Ectodermal cell (in vitro differentiated cells): ENCODE measurements at regions not wholly inside any gene's neighbourhood (a gene's known extent, or its start where the extent isn't known, plus 50 kb on each side); places are given as distances from the start of the nearest gene placed in this dataset.
"Not testable (repeated sequence)": the region's sequence is repeated elsewhere in the genome, so short reads cannot be mapped to it uniquely, and the experiment has no call there.

Source experiments
- H3K27ac ChIP-seq: 2 replicates; pipeline ENCODE4 v1.7.0; 2013; ENCODE audit warnings: mild to moderate bottlenecking, low read depth, low read length; ENCODE audit not compliant: insufficient read depth, poor library complexity, severe bottlenecking
- H3K27me3 ChIP-seq: 2 replicates; pipeline ENCODE4 v1.7.0; 2013; ENCODE audit warnings: mild to moderate bottlenecking, low read length; ENCODE audit not compliant: insufficient read depth, control insufficient read depth, poor library complexity, severe bottlenecking
- H3K36me3 ChIP-seq: one replicate; pipeline ENCODE4 v1.7.0; 2013; ENCODE audit warnings: low read length; ENCODE audit not compliant: control insufficient read depth, insufficient read depth
- H3K4me1 ChIP-seq: one replicate; pipeline ENCODE4 v1.7.0; 2013; ENCODE audit warnings: low read length; ENCODE audit not compliant: control insufficient read depth, insufficient read depth
- H3K4me3 ChIP-seq: 2 replicates; pipeline ENCODE4 v1.7.0; 2013; ENCODE audit warnings: low read depth, low read length, control low read depth; ENCODE audit not compliant: insufficient read depth
- H3K9me3 ChIP-seq: 2 replicates; pipeline ENCODE4 v1.7.0; 2013; ENCODE audit warnings: mild to moderate bottlenecking, low read length, moderate library complexity; ENCODE audit not compliant: control insufficient read depth
- WGBS, 2 experiments: methylation state at CpG; one replicate each; pipeline ENCODE4 v1.1.7; 2013; ENCODE audit warnings: missing lambda C conversion rate in 2 of 2; 5-methylcytosine and 5-hydroxymethylcytosine counted together

DNA sequence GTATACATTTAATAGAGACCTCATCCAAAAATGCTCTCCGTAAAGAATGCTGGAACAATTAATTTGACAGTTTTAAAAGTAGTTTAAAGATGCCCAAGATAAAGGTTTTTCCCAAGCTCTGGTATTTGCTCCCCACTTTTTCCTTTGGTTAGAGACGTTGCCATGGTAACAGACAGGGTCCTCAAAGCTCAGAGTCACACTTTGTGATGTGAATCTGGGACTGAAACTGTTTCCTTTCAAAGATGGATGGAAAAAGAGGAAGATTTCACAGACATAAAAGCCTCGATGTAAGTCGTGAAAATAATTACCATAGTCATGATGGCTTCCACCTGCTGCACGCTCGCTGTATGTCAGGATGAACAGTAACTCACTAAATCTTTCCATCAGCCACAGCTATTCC lies 229.5 kb downstream of the MSX2 start:
- H3K4me3 ChIP-seq, result no peak overlapping the region
- H3K4me1 ChIP-seq, result no peaks in the 10 kb centered on the region
- no peaks in the 10 kb centered on the region for H3K9me3 ChIP-seq
- H3K36me3 ChIP-seq, result no peaks in the 10 kb centered on the region
- WGBS, 2 experiments, result 92 to 94% methylated on average over 6 of the region's 6 CpGs
- H3K27ac ChIP-seq, result no peak overlapping the region
- no peaks in the 10 kb centered on the region for H3K27me3 ChIP-seq

DNA sequence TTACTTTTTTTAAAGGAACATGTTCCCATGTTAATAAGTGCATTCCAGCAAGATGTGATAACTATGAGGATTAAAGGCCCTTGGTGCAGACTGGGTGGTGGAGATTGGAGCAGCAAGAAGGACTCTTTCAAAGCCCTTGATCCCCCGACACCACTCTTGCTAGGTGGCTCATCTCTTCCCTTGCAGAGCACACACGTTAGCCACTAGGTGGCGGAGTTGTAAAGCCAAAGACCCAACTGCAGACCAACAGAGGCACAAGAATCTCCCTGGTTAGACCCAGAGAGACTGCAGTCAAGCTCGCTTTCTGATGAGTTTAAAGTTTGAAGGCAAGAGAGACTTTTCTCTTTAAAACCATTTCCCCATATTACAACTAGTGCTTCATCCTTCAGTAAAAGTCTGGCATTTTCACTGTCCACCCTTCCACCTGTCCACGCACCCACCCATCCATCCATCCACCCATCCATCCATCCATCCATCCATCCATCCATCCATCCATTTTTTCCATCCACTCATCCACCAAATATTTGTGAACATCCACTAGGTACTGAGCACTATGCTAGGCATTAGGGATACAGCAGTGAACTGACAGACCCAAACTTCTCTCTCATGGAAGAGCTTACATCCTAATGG lies 226.9 kb downstream of the MSX2 start:
- Histone ChIP-seq H3K27ac (no peak overlapping the region), H3K4me1 (no peaks in the 10 kb centered on the region), H3K4me3 (no peak overlapping the region), H3K9me3 (no peaks in the 10 kb centered on the region), H3K27me3 (no peaks in the 10 kb centered on the region), H3K36me3 (no peaks in the 10 kb centered on the region)
- WGBS, 2 experiments, result 42 to 46% methylated on average over 5 of the region's 5 CpGs

DNA sequence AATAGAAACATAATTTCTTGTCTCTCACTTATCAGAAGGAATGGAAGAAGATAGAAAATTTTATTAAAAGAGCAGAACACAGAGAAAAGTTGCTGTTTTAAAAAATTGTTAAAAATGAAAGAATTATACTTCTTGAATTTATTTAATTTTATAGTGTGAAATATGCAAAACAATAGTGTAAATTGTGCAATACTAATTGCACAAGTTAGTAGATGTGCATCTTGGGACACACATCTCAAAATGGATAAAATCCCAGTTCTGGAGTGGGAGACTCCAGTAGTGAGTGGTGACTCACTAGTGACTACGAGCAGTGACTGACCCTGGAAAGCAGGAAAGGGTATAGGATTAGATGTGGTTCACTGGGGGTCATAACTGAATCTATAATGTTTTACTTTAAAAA lies 223.2 kb downstream of the MSX2 start:
- WGBS, 2 experiments, result 94 to 100% methylated on average over 1 of the region's 1 CpG
- Histone ChIP-seq H3K27me3 (no peaks in the 10 kb centered on the region), H3K4me3 (no peak overlapping the region), H3K27ac (no peak overlapping the region), H3K9me3 (no peaks in the 10 kb centered on the region), H3K36me3 (no peaks in the 10 kb centered on the region), H3K4me1 (no peaks in the 10 kb centered on the region)

DNA sequence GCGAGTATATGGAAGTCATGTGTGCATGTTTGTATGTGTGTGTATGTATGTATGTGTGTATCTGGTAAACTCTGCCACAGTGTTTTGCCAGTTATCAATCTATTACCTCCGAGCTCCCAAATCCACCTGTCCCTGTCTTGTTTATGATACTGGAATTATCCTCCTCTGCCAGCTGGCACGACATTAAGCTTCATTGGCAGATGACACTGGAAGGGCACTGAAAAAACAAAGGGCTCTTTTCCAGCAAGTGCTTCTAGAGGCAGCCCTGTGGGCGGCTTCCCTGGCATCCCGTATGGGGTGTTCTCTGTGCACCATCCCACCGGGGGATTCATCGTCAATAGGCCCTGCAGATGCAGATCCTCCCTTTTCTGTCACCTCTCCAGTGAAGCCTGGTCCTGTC lies 221.5 kb downstream of the MSX2 start:
- H3K4me1 ChIP-seq, result no peaks in the 10 kb centered on the region
- no peaks in the 10 kb centered on the region for H3K9me3 ChIP-seq
- WGBS, 2 experiments, result 92% methylated on average over 7 of the region's 7 CpGs
- H3K36me3 ChIP-seq, result no peaks in the 10 kb centered on the region
- no peaks in the 10 kb centered on the region for H3K27me3 ChIP-seq
- H3K4me3 ChIP-seq, result no peak overlapping the region
- no peak overlapping the region for H3K27ac ChIP-seq

DNA sequence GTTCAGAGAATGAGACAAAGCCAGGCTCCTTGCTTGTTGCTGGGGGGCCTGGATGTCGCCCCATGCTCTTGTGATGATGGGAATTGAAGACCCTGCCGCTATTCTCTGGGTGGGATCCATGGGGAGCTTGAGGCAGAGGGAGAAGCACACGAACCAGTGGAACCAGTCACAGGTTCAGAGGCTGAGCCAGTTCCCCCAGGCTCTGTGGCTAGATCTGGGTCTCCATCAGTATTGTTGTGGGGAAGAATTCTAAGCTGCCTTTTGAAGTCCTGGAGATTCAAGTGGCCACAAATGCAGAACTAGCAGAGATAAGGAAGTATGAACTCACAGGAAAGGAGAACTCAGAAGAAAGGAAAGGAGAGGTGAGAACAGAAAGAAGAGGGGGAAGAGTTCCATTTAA lies 219.4 kb downstream of the MSX2 start:
- no peak overlapping the region for H3K4me3 ChIP-seq
- 95 to 98% methylated on average over 3 of the region's 3 CpGs for WGBS, 2 experiments
- no peaks in the 10 kb centered on the region for H3K36me3 ChIP-seq
- no peaks in the 10 kb centered on the region for H3K4me1 ChIP-seq
- H3K27me3 ChIP-seq, result no peaks in the 10 kb centered on the region
- no peaks in the 10 kb centered on the region for H3K9me3 ChIP-seq
- H3K27ac ChIP-seq, result no peak overlapping the region

GRCh38 chr5:174943002-174943401 lies 218.6 kb downstream of the MSX2 start:
- not testable (repeated sequence) for H3K27me3 ChIP-seq, H3K9me3 ChIP-seq, H3K4me1 ChIP-seq, H3K36me3 ChIP-seq, H3K4me3 ChIP-seq, H3K27ac ChIP-seq
- 100% methylated on average over 1 of the region's 1 CpG; no CpG with 5 or more reads in 1 of the 2 experiments for WGBS, 2 experiments

DNA sequence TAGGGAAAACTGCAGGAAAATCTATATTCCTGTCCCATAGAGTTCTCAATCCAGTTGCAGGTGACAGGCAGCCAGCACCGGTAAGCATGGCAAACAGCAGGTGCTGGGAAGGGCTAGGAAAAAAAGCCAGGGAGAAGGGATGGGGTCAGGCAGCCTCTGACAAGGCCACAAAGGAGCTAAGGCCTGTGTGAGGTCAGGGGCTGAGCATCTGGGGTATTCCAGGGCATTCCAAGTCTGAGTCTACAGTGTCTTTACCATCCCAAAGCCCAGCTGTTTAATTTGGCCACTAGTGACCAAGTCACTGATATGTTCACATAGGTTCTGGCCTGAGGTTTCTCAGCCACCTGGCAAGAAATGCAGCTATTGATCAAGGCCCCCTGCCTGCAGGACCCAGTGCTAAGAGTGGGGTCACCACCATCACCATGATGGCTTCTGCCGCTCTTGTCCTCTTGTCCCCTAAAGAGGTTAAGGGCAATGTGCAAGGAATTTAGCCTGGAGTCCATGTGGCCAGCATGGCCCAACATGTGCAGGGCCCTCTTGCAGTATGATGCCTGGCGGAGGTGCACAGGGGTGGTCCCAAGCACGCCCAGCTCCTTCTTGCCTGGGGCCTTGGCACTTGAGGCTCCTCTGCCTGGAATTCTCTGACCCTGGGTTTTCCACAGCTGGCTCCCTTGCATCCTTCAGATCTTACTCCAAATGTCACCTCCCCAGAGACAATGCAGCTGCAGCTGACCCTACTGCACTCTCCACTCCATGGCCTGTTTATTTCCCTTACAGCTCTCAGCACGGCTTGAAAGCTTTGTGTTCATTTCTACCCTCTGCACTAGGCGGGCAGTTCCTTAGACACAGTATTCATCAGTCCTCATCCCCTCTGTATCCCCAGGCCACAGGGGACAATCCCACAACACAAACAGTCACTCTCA lies 213.1 kb downstream of the MSX2 start:
- 83 to 88% methylated on average over 6 of the region's 6 CpGs for WGBS, 2 experiments
- no peaks in the 10 kb centered on the region for H3K4me1 ChIP-seq
- no peak overlapping the region for H3K4me3 ChIP-seq
- no peaks in the 10 kb centered on the region for H3K36me3 ChIP-seq
- H3K9me3 ChIP-seq, result no peaks in the 10 kb centered on the region
- no peak overlapping the region for H3K27ac ChIP-seq
- no peaks in the 10 kb centered on the region for H3K27me3 ChIP-seq

DNA sequence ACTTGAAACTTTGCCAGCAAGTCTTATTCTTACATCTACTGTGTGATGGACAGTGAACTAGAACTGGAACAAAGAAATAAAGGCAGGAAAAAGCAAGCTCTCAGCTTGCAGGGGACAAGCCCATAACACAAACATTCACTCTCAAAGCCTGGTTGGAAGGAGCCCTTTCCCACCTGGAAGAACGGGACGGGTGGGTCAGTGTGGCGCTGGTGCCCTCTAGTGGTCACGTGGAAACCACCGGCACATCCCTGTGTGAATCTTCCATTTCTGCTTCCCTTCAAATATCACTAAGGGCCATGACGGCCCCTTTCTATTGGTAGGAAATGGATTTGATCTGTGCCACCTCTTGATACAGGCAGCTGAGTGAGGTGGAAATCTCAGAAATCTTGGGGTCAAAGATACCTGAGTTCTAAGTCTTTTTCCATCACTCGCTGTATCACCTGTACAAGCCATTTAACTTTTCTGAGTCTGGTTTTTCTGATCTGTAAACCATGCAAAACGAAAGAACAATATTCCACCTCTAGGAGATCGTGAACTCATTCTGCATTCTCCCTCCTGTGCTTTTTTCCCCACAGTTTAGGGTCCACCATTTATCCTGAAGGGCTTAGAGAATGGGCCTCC lies 211.6 kb downstream of the MSX2 start:
- 33 to 35% methylated on average over 9 of the region's 9 CpGs for WGBS, 2 experiments
- Histone ChIP-seq H3K9me3 (no peaks in the 10 kb centered on the region), H3K4me1 (no peaks in the 10 kb centered on the region), H3K4me3 (no peak overlapping the region), H3K27me3 (no peaks in the 10 kb centered on the region), H3K27ac (no peak overlapping the region), H3K36me3 (no peaks in the 10 kb centered on the region)

- WGBS, 2 experiments, result 82 to 99% methylated on average over 2 to 4 of the region's 4 CpGs
- not testable (repeated sequence) for H3K4me3 ChIP-seq, H3K36me3 ChIP-seq, H3K4me1 ChIP-seq, H3K27me3 ChIP-seq, H3K27ac ChIP-seq, H3K9me3 ChIP-seq
Measured at GRCh38 chr5:174931033-174931432, 206.7 kb downstream of the MSX2 start.

DNA sequence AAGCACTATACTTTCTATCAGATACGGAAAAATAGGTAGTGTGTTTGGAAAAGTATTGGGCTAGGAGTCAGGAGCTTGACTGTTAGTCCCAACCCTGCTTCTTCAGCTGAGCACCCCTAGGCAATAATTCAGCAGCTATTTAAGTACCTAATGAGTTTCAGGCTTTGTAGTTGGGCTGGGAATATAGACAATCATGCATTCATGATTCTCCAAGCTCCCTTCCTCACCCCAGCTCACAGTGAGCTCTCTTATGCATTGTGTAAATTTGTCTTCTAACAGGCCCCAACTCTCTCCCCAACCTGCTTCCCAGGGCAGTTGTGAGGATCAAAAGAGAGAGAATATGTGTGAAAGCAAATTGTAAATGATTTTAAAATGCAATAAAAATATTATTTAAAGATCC lies 201.2 kb downstream of the MSX2 start:
- Histone ChIP-seq H3K36me3 (no peaks in the 10 kb centered on the region), H3K4me3 (no peak overlapping the region), H3K27ac (no peak overlapping the region), H3K4me1 (no peaks in the 10 kb centered on the region), H3K27me3 (no peaks in the 10 kb centered on the region), H3K9me3 (no peaks in the 10 kb centered on the region)
- WGBS, 2 experiments, result 100% methylated on average over 1 of the region's 1 CpG; no CpG with 5 or more reads in 1 of the 2 experiments
